ENCODE measurements at regions not wholly inside any gene's neighbourhood (a gene's known extent, or its start where the extent isn't known, plus 50 kb on each side); places are given as distances from the start of the nearest gene placed in this dataset.
"Not testable (repeated sequence)": the region's sequence is repeated elsewhere in the genome, so short reads cannot be mapped to it uniquely, and the experiment has no call there.

- Histone ChIP-seq H3K9ac (ENCODE audit: low read length in 3 of 3) (no peak overlapping the region), H3K9me3 (ENCODE audit: control insufficient read depth in 2 of 3, insufficient read depth in 1 of 3, low read length in 3 of 3) (no peaks in the 10 kb centered on the region), H3K27me3 (ENCODE audit: control insufficient read depth, insufficient read depth, low read length) (no peaks in the 10 kb centered on the region), H3K4me3 (ENCODE audit: low read length in 3 of 3) (no peak overlapping the region), H3K4me1 (ENCODE audit: control insufficient read depth in 2 of 3, insufficient read depth in 2 of 3, low read depth in 1 of 3, low read length in 3 of 3) (no peaks in the 10 kb centered on the region), H3K27ac (ENCODE audit: low read depth in 2 of 2, low read length in 2 of 2) (no peak overlapping the region), H3K36me3 (ENCODE audit: control insufficient read depth in 2 of 3, insufficient read depth in 3 of 3, low read length in 3 of 3) (no peaks in the 10 kb centered on the region)
- TF ChIP-seq CTCF (IDR thresholded peaks at IDR 0.05; ENCODE audit: borderline replicate concordance, extremely low read depth, insufficient read depth), result no peak
- DNase-seq, result no peak
- no peak for FAIRE-seq
- intact Hi-C loops (cut with DNase I), result no loop called here
These were observed 211.0 kb downstream of the MOXD1 start for GRCh38 chr6:132190097-132190814.

GRCh38 chr6:132188556-132189264 is 212.6 kb downstream of the MOXD1 start:
- no peak overlapping the region for H3K27ac ChIP-seq (ENCODE audit: low read depth in 2 of 2, low read length in 2 of 2)
- H3K9me3 ChIP-seq (ENCODE audit: control insufficient read depth in 2 of 3, insufficient read depth in 1 of 3, low read length in 3 of 3), result no peaks in the 10 kb centered on the region
- peak; percentile 38 for FAIRE-seq
- H3K4me3 ChIP-seq (ENCODE audit: low read length in 3 of 3), result no peak overlapping the region
- TF ChIP-seq CTCF (IDR thresholded peaks at IDR 0.05; ENCODE audit: borderline replicate concordance, extremely low read depth, insufficient read depth), result no peak
- H3K27me3 ChIP-seq (ENCODE audit: control insufficient read depth, insufficient read depth, low read length), result no peaks in the 10 kb centered on the region
- no peaks in the 10 kb centered on the region for H3K36me3 ChIP-seq (ENCODE audit: control insufficient read depth in 2 of 3, insufficient read depth in 3 of 3, low read length in 3 of 3)
- H3K9ac ChIP-seq (ENCODE audit: low read length in 3 of 3), result no peak overlapping the region
- DNase-seq, result no peak
- H3K4me1 ChIP-seq (ENCODE audit: control insufficient read depth in 2 of 3, insufficient read depth in 2 of 3, low read depth in 1 of 3, low read length in 3 of 3), result no peaks in the 10 kb centered on the region
- intact Hi-C loops (cut with DNase I), result no loop called here

GRCh38 chr6:132187816-132188215 is 213.5 kb downstream of the MOXD1 start:
- no peak for DNase-seq
- no peak for TF ChIP-seq CTCF (IDR thresholded peaks at IDR 0.05; ENCODE audit: borderline replicate concordance, extremely low read depth, insufficient read depth)
- FAIRE-seq, result no peak
- no peak overlapping the region for H3K4me3 ChIP-seq (ENCODE audit: low read length in 3 of 3)
- H3K9me3 ChIP-seq (ENCODE audit: control insufficient read depth in 2 of 3, insufficient read depth in 1 of 3, low read length in 3 of 3), result no peaks in the 10 kb centered on the region
- H3K27ac ChIP-seq (ENCODE audit: low read depth in 2 of 2, low read length in 2 of 2), result no peak overlapping the region
- no peak overlapping the region for H3K9ac ChIP-seq (ENCODE audit: low read length in 3 of 3)
- intact Hi-C loops (cut with DNase I), result no loop called here
- no peaks in the 10 kb centered on the region for H3K27me3 ChIP-seq (ENCODE audit: control insufficient read depth, insufficient read depth, low read length)
- no peaks in the 10 kb centered on the region for H3K36me3 ChIP-seq (ENCODE audit: control insufficient read depth in 2 of 3, insufficient read depth in 3 of 3, low read length in 3 of 3)
- no peaks in the 10 kb centered on the region for H3K4me1 ChIP-seq (ENCODE audit: control insufficient read depth in 2 of 3, insufficient read depth in 2 of 3, low read depth in 1 of 3, low read length in 3 of 3)

GRCh38 chr6:132184966-132185365 is 216.3 kb downstream of the MOXD1 start:
- H3K9ac ChIP-seq (ENCODE audit: low read length in 3 of 3); DNase-seq; FAIRE-seq; H3K4me1 ChIP-seq (ENCODE audit: control insufficient read depth in 2 of 3, insufficient read depth in 2 of 3, low read depth in 1 of 3, low read length in 3 of 3); H3K4me3 ChIP-seq (ENCODE audit: low read length in 3 of 3); H3K27me3 ChIP-seq (ENCODE audit: control insufficient read depth, insufficient read depth, low read length); H3K9me3 ChIP-seq (ENCODE audit: control insufficient read depth in 2 of 3, insufficient read depth in 1 of 3, low read length in 3 of 3); H3K36me3 ChIP-seq (ENCODE audit: control insufficient read depth in 2 of 3, insufficient read depth in 3 of 3, low read length in 3 of 3); H3K27ac ChIP-seq (ENCODE audit: low read depth in 2 of 2, low read length in 2 of 2); intact Hi-C loops (cut with DNase I): not testable (repeated sequence)

Measured in kidney (tissue), 13 donors.